GM13977 (cell line): ENCODE measurements at regions not wholly inside any gene's neighbourhood (a gene's known extent, or its start where the extent isn't known, plus 50 kb on each side); places are given as distances from the start of the nearest gene placed in this dataset.

ENCODE experiments used
- DNase-seq: peaks from one replicate; pipeline ENCODE4 v3.0.0; 2012; ENCODE audit warnings: low spot score
- in situ Hi-C: fragments of 300-500 bp; cut with MboI; formaldehyde crosslinking; loops from one replicate; pipeline ENCODE4 v1.12.0; 2022; ENCODE audit warnings: low sequenced_read_pairs, low pct_unique_long_range_greater_than_20kb, mixed read lengths, inconsistent platforms; ENCODE audit not compliant: unreplicated experiment
- TF ChIP-seq, protein P1 (sequence below): IDR thresholded peaks from 2 replicates; pipeline ENCODE4 v1.5.1; 2012; ENCODE audit warnings: mild to moderate bottlenecking, control low read depth; ENCODE audit not compliant: insufficient read depth; ENCODE audit errors: extremely low read depth, missing control alignments

DNA sequence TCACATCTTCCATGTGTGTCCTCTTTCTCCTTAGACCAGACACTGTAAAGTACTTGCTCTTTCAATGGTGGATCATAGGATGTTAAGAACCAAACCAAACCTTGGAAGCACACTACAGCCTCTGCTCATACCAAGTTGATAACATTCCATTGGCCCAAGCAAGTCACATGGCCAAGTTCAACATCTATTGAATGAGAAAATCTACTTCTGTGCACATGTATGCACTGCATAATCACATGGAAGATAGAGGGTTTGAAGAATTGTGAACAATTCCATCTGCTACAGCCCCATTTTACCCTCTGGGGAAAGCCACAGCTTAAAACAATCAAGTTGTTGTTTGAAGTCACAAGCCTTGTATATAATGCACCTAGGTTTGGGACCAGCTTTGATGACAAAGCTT is 68.2 kb downstream of the MFAP3 start:
- TF ChIP-seq, protein P1, sequence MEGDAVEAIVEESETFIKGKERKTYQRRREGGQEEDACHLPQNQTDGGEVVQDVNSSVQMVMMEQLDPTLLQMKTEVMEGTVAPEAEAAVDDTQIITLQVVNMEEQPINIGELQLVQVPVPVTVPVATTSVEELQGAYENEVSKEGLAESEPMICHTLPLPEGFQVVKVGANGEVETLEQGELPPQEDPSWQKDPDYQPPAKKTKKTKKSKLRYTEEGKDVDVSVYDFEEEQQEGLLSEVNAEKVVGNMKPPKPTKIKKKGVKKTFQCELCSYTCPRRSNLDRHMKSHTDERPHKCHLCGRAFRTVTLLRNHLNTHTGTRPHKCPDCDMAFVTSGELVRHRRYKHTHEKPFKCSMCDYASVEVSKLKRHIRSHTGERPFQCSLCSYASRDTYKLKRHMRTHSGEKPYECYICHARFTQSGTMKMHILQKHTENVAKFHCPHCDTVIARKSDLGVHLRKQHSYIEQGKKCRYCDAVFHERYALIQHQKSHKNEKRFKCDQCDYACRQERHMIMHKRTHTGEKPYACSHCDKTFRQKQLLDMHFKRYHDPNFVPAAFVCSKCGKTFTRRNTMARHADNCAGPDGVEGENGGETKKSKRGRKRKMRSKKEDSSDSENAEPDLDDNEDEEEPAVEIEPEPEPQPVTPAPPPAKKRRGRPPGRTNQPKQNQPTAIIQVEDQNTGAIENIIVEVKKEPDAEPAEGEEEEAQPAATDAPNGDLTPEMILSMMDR: no peak
- in situ Hi-C loops: no loop called here
- DNase-seq: no peak

DNA sequence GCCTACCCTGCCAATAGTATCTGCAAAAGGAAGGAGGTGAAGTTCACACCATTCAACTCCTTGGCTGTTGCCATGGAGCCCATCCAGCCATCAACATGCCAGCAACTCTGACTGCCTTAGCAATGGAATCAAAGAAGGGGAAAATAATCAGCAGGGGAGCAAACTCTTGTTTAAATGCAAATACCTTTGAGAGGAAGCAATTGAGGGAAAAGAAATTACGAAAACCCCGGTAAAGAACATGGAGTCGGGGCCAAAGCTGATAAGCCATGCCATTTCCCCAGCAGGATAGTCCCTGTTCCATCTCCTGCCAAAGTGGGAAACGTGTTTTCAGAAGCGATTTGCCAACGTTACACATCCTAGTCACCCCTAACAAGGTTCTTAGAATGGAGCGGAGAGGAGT is 69.0 kb downstream of the MFAP3 start:
- in situ Hi-C loops: no loop called here
- TF ChIP-seq, protein P1: no peak
- no peak for DNase-seq

DNA sequence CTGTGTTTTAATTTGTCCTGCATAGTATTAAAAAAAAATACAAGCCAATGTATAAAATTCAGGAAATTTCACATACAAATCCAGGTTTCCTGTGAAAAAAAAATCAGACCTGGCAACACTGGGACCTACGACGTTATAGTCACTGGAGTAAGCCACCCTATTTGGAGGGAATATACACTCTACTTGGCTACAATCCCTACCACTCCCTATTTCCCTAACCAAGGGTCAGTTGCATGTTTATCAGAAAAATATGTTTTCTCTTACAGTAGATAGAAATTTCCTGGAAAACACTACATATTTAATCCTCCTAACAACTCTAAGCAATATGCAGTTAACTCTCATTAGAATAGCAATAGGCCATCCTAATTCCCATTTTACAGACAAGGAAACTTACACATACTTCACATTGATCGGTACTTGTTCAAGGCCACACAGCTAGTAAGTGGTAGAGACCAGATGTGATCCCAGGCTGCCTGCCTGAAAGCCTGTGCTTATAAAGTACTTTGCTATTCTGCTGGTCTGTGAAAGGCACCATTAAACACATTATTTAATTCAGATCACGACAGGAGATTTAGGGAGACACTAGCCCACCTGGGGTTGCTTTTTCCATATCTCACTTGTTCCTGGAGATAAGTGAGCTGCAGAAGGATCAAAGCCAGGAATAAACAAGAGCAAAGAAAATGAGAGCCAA is 70.8 kb downstream of the MFAP3 start:
- TF ChIP-seq, protein P1: no peak
- in situ Hi-C loops: no loop called here
- DNase-seq: no peak

DNA sequence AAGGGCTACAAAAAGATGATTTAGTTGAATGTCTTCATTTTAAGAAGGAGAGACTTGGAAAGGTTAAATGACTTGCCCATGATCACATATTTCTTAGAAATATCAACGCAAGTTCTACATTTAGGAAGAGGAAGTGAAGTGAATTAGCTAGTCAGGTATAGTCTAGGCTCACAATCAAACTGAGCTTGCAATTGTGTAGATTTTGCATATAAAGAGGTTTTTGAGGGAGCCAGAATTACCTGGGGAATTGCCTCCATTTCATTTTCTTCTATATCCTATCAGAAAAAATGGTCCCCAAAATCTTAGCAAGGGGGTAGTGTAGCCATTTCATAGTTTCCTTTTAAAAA is 71.3 kb downstream of the MFAP3 start:
- TF ChIP-seq, protein P1: no peak
- in situ Hi-C loops: no loop called here
- DNase-seq: no peak

DNA sequence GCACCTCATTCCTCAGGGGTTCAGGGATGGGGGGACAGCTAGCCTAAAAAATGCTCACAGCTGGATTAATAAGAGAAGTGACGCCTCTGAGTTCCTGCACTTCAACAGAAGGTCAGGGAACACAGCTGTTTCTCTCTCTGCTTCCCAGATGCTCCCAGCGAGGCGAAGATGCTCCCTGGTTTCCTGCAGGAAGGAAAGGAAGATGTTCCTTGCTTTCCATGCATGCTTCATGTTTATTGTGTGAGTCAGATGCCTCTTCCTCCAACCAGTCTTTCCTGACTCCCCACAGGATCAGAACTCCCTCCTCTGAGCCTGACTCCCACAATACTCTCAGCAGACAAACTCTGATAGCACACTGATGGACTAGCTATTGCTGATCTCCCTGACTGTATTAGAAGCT is 71.9 kb downstream of the MFAP3 start:
- in situ Hi-C loops: no loop called here
- no peak for DNase-seq
- TF ChIP-seq, protein P1: no peak

DNA sequence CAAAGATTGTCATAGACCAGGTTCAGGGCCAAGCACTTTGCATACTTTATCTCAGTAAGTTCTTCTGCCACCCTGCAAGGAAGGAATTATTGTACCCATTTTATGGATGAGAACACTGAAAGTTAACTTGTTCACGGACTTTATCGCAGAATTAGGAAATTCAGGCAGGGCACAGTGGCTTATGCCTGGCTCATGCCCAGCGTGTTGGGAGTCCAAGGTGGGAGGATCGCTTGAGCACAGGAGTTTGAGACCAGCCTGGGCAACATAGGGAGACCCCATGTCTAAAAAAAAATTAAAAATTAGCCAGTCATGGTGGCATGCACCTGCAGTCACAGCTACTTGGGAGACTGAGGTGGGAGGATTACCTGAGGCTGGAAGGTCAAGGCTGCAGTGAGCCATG is 72.4 kb downstream of the MFAP3 start:
- TF ChIP-seq, protein P1: no peak
- in situ Hi-C loops: no loop called here
- DNase-seq: no peak
